Lung microvascular endothelial cell (primary cell): ENCODE measurements at regions not wholly inside any gene's neighbourhood (a gene's known extent, or its start where the extent isn't known, plus 50 kb on each side); places are given as distances from the start of the nearest gene placed in this dataset.

Source experiments
- DNase-seq, 2 donors: peaks; one replicate each; pipeline versions ENCODE4 v3.0.0 to v3.0.0-alpha.2; 2010; ENCODE audit warnings: low read depth in 2 of 2

DNA sequence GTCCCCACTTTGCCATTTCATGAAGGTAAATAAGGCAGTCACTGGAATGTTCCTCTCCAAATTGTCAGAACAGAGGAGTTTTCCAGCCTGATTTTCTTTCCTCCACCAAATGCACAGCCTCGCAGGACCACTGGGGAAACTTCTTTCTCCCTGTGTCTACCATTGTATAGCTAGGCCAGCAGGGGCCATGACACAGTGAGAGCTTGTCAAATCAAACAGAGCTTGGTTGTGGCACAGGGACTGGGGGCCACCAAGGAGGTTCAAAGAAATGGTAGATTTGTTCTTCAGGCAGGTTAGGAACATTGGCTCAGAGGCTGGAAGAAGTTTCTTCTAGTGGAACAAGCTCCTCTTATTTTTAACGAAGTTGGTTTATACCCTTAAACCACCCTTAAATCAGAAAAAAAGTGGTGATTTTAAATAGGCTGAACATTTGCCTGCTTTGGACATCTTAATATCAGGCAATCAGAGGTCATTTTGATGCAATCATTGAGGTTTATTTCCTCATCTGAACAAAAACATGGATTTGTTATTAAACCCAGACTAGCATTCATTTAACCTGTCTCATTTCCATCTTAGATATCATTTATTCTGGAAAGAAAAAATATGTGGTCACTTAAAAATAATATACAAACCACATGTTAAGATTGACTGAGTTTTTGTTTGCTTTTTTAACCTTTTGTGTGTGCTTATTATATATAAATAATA lies 105.6 kb downstream of the GTPBP8 start:
- DNase-seq: no peak

GRCh38 chr3:113097960-113098447 lies 107.2 kb downstream of the GTPBP8 start:
- peak in 1 of 2 donors; percentile 5 for DNase-seq

DNA sequence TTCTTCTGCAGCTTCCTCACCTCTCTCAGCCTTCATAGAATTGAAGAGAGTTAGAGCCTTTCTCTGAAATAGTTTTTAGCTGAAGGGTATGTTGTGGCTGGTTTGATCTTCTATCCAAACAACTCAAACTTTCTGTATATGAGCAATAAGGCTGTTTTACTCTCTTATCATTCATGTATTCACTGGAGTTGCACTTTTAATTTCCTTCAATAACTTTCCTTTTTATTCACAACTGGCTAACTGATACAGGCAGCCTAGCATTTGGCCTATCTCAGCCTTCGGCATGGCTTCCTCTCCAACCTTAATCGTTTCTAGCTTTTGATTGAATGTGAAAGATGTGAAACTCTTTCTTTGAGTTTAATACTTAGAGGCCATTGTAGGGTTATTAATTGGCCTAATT lies 109.3 kb downstream of the GTPBP8 start:
- no peak for DNase-seq

GRCh38 chr3:113103588-113103987 lies 107.8 kb upstream of the BOC start:
- DNase-seq: no peak

GRCh38 chr3:113104357-113105092 lies 106.8 kb upstream of the BOC start:
- DNase-seq: no peak

DNA sequence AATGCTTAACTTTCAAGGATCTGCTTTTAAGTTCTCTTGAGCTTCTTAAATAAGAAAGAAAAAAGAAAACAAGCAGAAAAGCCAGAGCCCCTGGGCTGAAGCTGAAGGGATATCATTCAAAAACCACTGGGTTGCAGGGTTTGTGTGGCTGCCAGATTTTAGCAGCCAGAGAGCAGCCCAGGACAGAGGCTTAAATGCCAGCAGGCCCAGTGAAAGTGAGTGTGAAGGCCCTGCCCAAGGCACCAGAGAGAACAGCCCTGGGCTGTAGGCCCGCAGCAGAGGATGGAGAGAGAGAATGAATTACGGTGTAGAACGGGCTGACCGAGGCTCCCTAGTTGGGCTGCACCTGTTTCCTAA lies 106.3 kb upstream of the BOC start:
- DNase-seq: no peak

- no peak for DNase-seq
Observed at GRCh38 chr3:113105966-113106660, 105.2 kb upstream of the BOC start.

GRCh38 chr3:113110267-113110666 lies 101.1 kb upstream of the BOC start:
- DNase-seq: peak in 1 of 2 donors; percentile 22

GRCh38 chr3:113111011-113111707 lies 100.2 kb upstream of the BOC start:
- DNase-seq: no peak

DNA sequence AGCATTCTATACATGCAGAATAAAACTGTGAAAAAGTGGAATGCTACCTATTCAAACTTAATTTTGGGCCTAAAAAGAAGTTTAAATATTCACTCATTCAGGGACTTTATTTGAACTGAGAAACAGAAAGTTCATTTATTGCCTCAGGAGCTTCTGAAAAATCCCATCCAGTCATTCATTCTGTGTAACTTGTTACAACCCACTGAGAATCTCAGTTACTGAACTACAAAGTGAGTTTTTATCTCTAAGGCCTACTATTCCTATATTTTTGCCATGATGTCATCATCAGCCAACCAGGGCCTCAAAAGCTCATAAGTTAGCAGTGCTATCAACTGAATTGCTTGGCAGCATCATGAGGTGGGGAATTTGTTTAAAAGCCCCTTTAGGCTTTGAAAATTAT lies 98.0 kb upstream of the BOC start:
- DNase-seq: no peak

GRCh38 chr3:113117511-113118234 lies 93.7 kb upstream of the BOC start:
- DNase-seq: peak in 1 of 2 donors; percentile 62

GRCh38 chr3:113118336-113118735 lies 93.0 kb upstream of the BOC start:
- DNase-seq: no peak

DNA sequence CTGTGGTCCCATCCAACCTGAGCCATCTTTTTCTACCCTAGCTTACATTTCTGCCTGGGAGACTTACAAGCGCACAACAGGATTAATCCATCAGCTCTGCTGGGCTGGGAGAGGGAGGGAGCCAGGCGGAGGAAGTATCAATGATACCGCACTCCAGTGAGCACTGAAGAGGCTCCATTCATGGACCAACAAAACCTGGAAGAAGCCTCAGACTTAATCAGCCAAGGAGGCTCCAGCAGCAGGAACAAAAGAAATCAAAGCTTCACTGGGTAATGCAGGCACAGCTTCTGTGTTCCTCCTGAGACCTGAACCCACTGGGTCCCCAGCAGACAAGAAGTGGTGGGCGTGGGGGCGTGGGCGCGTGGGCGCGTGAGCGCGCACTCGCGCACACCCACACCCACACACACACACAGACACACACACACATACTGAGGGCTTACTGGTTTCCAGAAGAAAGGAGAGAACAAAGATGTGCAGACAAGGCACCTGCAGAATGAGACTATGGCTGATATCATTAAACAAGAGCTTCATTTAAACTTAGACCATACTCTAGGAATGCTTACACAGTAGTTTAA lies 87.0 kb upstream of the BOC start:
- DNase-seq: no peak

GRCh38 chr3:113125951-113126350 lies 85.4 kb upstream of the BOC start:
- DNase-seq: no peak

DNA sequence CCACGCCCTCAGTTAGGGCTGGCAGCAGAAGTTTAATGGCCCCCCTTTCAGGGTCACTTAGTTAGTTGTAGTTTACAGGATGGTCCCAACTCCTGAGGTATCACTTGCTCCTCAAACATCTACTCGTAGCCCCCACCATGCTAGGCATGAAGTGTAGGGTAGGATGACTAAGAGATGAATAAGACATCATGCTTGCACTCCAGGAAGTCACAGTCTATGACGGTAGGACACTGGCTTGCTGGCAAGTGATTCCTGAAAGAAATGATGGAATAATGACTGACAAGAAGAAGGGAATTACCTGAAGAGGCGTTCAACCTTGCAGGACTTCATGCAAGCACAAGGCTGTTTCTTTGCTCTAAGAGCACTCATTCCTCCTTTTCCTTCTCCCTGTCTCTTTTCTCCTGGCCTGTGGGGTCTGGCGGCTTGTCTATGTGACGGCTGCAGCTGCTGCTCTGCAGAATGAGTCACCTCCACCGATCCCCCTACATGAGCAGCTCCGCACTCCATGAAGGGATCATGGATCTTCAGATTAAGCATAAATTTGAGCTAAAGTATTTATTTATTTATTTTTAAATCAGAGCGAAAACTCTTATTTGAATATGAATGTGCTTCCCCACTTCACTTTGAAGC lies 82.9 kb upstream of the BOC start:
- no peak for DNase-seq

- no peak for DNase-seq
Observed at GRCh38 chr3:113129168-113129567, 82.2 kb upstream of the BOC start.

GRCh38 chr3:113132571-113132996 lies 78.8 kb upstream of the BOC start:
- no peak for DNase-seq

DNA sequence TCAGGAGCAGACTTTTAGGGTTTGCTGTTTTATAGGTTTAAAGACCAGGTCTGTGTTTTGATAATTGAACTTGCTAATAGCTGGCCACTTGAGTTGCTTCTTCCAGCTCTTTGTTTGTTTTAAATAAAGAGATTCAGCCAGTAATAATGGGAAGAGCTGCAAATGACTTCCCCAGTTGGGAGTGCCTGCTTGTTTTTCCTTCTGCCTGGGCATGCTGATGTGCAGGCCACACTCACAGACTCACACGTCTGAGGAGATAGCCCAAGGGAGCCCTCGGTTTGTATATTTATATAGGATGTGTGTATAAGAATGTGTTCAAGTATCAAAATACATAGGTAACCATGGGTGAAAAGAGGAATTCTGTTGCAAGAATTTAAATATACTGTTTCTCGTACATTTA lies 78.2 kb upstream of the BOC start:
- no peak for DNase-seq

GRCh38 chr3:113136071-113136470 lies 75.3 kb upstream of the BOC start:
- DNase-seq: peak; percentile 45 to 48

DNA sequence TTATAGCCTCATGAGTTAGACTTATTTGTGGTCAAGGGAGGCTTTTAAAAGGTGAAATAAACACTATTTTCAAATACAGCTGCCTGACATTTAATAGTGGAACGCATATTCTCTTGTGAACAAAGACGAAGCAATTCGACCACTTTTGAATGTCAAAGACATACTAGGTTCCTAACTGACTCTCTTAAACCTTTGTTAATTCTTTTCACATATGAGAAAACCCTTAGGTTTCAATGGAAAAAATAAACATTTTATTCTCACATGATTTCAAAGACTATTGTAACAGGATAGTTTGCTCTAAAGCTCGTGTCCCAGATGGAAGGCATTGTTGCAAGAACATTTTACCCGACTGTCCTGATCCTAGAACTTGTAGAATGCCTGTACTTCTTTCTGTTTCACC lies 74.8 kb upstream of the BOC start:
- no peak for DNase-seq
